HL-60 (cell line): ENCODE measurements at regions not wholly inside any gene's neighbourhood (a gene's known extent, or its start where the extent isn't known, plus 50 kb on each side); places are given as distances from the start of the nearest gene placed in this dataset.

Experiments used
- DNase-seq, 2 experiments: peaks; one replicate each; pipeline ENCODE4 v3.0.0-alpha.2; 2010 to 2020; ENCODE audit warnings: low read depth in 1 of 2, low spot score in 1 of 2
- H3K27ac ChIP-seq: fragments of 250-450 bp; sonication (Bioruptor Pico); replicated peaks from 2 replicates; pipeline ENCODE4 v1.5.1; 2020; ENCODE audit warnings: mild to moderate bottlenecking, moderate library complexity
- H3K27me3 ChIP-seq: fragments of 250-450 bp; sonication (Bioruptor Pico); 2 replicates; pipeline ENCODE4 v1.5.1; 2021; ENCODE audit warnings: mild to moderate bottlenecking, moderate library complexity; ENCODE audit not compliant: insufficient read depth, poor library complexity, severe bottlenecking
- H3K4me3 ChIP-seq: replicated peaks from 2 replicates; pipeline ENCODE4 v1.5.1; 2011; ENCODE audit warnings: mild to moderate bottlenecking, control low read depth, low read length; ENCODE audit not compliant: insufficient read depth
- CTCF ChIP-seq: IDR thresholded peaks from one replicate; pipeline ENCODE4 v1.5.1; 2011; ENCODE audit warnings: low read length, control low read depth, inconsistent platforms; ENCODE audit not compliant: insufficient read depth
- GABPA ChIP-seq: IDR thresholded peaks from 2 replicates; pipeline ENCODE4 v1.6.1; 2012; ENCODE audit warnings: low read depth
- POLR2AphosphoS5 ChIP-seq: IDR thresholded peaks from 2 replicates; pipeline ENCODE4 v1.6.1; 2012; ENCODE audit warnings: low read depth
- REST ChIP-seq: IDR thresholded peaks from 2 replicates; pipeline ENCODE4 v1.6.1; 2012; ENCODE audit warnings: low read depth; ENCODE audit not compliant: insufficient replicate concordance
- SPI1 ChIP-seq: IDR thresholded peaks from 2 replicates; pipeline ENCODE4 v1.6.1; 2012; ENCODE audit warnings: low read depth, mild to moderate bottlenecking, borderline replicate concordance

- Histone ChIP-seq H3K27me3 (peaks cover 20% of the 10 kb centered on the region), H3K4me3 (no peak overlapping the region), H3K27ac (no peak overlapping the region)
- TF ChIP-seq GABPA (no peak), CTCF (no peak), SPI1 (no peak), REST (no peak), POLR2AphosphoS5 (no peak)
- DNase-seq = no peak
These were observed 80.5 kb upstream of the DHRSX start for GRCh38 chrX:2581296-2581695.

- no peak for TF ChIP-seq REST
- TF ChIP-seq GABPA = no peak
- no peak for TF ChIP-seq POLR2AphosphoS5
- no peak for TF ChIP-seq SPI1
- no peak for TF ChIP-seq CTCF
- no peak overlapping the region for H3K27ac ChIP-seq
- peaks cover 12% of the 10 kb centered on the region for H3K27me3 ChIP-seq
- DNase-seq = no peak
- H3K4me3 ChIP-seq = no peak overlapping the region
These were observed 78.1 kb upstream of the DHRSX start for GRCh38 chrX:2578864-2579263.

- no peak for DNase-seq
- Histone ChIP-seq H3K4me3 (no peak overlapping the region), H3K27ac (no peak overlapping the region), H3K27me3 (peaks cover 8% of the 10 kb centered on the region)
- TF ChIP-seq GABPA (no peak), CTCF (no peak), POLR2AphosphoS5 (no peak), REST (no peak), SPI1 (no peak)
These were observed 77.2 kb upstream of the DHRSX start for GRCh38 chrX:2577844-2578466.
